HG02973 (cell line): ENCODE measurements at regions not wholly inside any gene's neighbourhood (a gene's known extent, or its start where the extent isn't known, plus 50 kb on each side); places are given as distances from the start of the nearest gene placed in this dataset.

Experiments used
- ATAC-seq: cut with Tn5 transposase; IDR thresholded peaks from one replicate; pipeline ENCODE4 v1.9.1; 2021; ENCODE audit warnings: moderate library complexity; ENCODE audit not compliant: unreplicated experiment

- no peak for ATAC-seq
Observed at GRCh38 chr1:67582625-67583461, 102.2 kb upstream of the GADD45A start.

- no peak for ATAC-seq
Observed at GRCh38 chr1:67583462-67583950, 101.5 kb upstream of the GADD45A start.

DNA sequence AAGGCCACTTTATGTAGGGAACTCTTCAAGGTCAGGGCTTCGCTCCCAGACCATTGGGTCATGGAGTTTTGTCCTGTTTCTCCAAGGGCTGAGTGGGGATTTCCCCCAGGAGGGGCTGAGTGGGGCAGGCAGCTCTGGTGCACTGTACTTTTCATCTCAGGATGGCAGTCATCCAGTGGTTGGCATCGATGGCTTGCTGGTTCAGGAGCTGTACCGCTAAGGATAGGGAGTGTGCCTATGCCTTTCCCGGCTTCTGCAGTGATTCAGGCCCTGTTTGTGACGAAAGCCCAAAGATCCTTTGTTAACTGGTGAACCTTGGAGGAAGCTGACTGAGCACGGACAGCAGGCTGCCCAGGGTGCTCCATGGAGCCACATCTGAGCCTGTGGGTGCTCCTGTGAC, 100.1 kb upstream of the GADD45A start:
- no peak for ATAC-seq

DNA sequence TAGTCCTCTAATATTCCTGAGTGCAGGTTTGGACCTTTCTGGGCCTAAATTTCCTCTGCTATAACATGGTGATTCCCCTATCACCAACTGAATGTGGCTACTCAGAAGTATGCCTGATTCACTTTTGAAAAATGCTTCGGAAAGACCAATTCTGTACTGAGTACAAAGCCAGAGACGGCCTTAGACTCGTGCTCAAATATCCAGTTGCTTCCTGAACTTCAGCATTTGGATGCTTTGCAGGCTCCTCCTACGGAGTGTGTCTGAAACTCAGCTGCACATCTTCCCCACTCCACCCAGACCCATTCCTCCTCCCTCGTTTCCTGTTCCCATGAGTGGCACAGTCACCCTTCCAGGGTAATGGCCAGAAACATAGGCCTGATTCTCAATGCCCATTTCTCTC, 98.4 kb upstream of the GADD45A start:
- no peak for ATAC-seq

DNA sequence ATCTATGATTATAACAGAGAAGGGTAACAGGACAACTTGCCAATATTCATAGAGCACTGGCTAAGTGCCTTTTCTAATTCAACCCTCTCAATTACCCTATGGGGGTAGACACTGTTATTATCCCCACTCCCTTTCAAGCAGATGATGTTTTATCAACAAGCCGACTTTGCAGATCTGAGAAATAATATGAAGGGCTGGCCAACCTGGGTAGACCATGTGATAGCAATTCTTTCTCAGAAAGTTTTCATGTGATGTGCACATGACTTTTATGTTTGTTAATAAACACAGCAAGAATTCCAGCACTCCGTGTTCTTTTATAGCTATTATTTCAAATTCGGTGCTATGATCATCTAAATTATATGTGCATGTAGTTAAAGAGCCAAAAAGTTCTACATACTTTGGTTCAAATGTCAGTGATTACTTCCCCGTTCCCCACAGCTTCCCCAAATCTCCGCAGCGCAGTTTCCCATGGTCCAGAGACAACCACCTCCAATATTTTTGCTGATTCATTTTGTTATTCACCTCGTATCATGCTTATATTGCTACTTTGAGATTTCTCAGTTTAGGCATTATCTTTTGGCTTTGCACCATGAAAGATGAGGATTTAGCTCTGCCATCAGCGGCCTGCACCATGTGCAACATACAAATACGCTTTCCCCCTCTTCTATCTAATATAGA, 96.7 kb upstream of the GADD45A start:
- ATAC-seq: no peak

GRCh38 chr1:67589519-67590233, 95.3 kb upstream of the GADD45A start:
- no peak for ATAC-seq

GRCh38 chr1:67590329-67590728, 94.7 kb upstream of the GADD45A start:
- ATAC-seq: no peak

DNA sequence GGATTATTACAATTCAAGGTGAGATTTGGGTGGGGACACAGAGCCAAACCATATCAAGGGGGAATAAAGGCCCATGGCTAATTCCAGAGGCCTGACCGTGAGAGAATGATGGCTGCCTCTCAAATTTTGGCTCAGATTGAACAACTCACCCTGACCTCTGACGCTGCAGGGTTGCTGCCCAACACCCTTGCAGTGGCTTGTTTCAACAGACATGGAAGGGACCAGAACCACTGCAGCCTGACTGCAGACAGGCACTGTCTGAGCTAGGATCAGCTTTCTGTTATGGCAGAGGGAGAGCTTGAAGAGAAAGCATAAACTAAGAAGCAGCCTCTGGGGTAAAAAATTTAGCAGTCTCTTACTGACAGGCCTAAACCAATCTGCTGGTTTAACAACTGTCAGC, 90.2 kb upstream of the GADD45A start:
- ATAC-seq: no peak

- no peak for ATAC-seq
Observed at GRCh38 chr1:67596674-67597073, 88.3 kb upstream of the GADD45A start.

GRCh38 chr1:67597336-67597735, 87.7 kb upstream of the GADD45A start:
- no peak for ATAC-seq

GRCh38 chr1:67599085-67599484, 85.9 kb upstream of the GADD45A start:
- ATAC-seq: no peak

DNA sequence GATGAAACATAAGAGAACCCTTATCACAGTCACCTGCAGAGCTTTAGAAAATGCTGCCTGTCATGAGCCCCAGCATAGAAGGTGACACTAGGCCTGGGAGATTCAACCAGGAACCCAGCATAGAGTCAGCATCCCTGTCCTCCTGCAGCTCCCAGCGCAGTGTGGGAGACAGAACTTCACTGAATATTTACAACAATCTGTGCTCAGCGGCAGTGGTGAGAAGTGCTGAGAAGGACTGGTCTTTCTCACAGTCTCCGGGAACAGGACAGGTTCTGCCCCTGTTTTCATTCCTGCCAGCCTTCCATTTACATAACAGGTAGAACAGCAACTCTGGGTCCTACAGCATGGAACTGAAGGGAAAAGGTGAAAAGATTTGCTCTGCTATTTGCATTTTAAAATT, 83.5 kb upstream of the GADD45A start:
- ATAC-seq: no peak

- ATAC-seq: no peak
Observed at GRCh38 chr1:67601955-67602354, 83.0 kb upstream of the GADD45A start.

DNA sequence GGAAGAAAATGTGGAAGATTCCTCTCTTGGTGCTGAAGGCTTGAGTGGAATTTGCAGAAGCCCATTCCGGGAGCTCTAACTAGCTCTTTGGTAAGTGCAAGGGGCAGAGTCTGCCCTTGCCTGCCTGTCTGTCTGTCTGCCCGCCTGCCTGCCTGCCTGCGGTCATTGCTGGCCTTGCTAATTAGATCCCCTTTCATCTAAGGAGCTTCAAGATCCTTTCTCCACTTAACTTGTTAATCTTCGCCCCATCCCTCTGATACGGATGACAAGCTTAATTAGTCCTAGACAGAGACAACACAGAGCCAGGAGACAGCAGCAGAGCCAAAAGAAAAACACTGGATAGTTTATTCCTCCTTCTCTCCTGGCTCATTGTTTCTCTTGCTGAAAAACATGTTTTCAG, 80.2 kb upstream of the GADD45A start:
- no peak for ATAC-seq

DNA sequence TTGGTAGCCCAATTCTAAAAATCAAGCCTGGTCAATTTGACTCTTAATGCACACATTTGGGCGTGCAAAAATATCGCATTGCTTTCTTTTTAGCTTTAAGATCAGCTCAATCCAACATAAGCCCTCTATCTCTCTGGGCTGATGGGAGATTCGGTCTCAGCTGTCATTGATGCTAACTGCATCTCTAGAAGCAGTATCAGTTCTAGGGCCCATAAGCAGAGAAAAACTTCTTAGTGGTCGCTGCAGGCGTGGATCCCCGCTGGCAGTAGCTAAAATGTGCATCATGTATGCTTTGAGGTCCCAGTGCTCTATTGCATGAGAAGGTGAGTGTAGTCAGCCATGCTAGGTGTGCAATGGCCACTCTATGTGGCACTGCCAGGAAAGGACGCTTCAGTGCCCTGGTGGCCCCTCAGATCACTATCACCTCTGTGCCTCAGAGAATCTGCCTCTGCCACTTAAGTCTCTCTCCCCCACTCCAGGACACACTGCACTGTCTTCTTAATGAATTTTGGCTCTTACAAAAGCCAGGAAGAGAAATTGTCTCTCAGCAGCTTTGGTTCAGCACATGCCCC, 79.7 kb upstream of the GADD45A start:
- ATAC-seq: no peak

DNA sequence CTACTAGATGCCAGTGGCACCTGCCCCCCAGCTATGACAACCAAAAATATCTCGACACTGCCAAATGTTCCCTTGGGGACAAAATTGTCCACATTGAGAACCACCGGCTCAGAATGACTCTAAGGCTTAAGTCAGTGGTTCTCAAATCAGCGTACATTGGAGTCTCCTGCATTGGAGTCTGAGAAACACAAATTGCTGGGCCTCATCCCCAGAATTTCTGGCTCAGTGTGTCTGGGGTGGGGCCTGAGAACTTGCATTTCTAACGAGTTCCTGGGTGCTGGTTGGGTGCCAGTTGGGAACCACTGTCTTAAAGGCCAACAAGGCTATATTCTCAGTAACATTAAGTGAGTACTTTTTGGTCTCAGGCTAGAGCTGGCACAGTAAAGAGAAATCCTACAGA, 77.7 kb upstream of the GADD45A start:
- ATAC-seq: no peak

GRCh38 chr1:67607699-67608098, 77.3 kb upstream of the GADD45A start:
- no peak for ATAC-seq

DNA sequence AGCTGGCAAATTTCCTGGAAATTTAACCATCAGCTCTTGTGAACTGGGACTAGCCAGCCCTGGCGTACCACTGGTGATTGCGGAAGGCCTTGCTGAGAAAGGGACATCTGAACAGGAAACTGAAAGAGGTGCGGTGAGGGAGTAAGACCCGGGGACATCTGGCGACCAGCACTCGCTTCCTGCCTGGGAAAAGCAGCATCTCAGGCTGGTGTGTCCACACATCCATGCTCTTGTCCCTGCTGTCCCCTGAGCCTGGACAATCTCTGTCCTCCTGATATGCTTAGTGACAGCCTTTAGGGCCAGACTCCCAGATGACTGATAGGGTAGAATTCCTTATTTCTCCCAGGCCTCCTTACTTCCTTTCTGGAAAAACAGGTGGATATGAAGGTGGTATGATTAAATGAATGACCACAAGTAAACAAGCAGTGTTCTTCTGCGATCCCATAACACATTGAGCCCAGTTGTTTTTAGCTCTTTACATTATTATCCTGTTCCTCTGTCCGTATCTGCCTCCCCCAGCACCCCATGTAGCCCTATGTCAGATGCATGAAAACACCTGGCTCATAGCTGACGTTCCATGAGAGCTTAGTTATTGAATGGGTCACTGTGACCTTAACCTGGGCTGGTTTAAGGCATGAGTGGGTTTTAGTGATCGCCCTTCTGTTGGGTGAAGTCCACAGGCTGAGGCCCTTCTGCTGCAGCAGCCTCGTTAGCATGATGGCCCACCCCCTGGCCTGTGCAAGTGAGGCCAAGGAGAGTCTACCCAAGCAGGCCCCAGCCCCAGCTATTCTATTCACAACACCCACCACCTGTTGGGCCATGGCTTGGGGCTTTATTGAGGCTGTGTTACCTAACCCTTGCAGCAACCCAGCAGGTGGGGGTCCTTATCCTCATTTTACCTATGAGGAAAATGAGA, 76.1 kb upstream of the GADD45A start:
- ATAC-seq: no peak

DNA sequence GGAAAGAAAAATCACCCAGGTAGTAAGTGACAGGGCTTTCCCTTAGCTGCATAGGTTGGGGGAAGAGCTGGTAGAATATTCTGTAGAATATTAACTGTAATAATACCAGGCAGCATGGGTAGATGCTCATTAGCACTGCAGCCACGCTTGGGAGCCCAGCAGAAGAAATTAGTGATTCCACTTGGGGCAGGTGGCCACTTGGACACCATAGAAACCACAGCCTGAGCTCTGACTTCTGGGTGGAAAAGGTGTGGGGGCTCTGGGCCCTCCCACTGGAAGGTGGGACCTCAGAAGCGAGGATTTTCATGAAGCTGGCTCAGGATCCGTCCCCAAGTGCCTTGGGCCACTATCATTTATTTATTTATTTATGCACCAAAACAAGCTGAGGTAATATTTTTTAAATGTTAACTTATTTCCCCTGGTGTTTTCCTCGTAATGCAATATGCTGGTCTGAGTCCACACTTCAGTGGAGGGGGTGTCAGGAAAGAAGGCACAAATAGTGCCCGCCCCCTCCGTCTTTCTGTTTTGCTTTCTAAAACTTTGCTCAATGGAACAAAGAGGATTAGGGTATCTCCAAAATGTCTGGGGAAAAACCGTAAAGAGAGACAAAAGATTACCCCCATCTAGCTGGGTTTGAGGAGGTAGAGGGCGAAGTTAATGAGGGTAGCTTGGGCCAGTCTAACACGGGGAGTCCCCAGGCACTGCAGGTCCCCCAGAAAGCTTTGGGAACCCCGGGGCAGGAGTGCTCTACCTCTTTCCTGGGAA, 75.2 kb upstream of the GADD45A start:
- no peak for ATAC-seq

GRCh38 chr1:67610450-67610849, 74.6 kb upstream of the GADD45A start:
- ATAC-seq: no peak
